Right atrium auricular region (tissue), 2 donors: ENCODE measurements at regions not wholly inside any gene's neighbourhood (a gene's known extent, or its start where the extent isn't known, plus 50 kb on each side); places are given as distances from the start of the nearest gene placed in this dataset.
"Not testable (repeated sequence)": the region's sequence is repeated elsewhere in the genome, so short reads cannot be mapped to it uniquely, and the experiment has no call there.

ENCODE experiments used
- DNase-seq: peaks from one replicate; pipeline ENCODE4 v3.0.0-alpha.2; 2019; ENCODE audit warnings: low spot score
- H3K27ac ChIP-seq, 2 donors: fragments of 200-600 bp; sonication (generic); 1 replicate in 1 of 2; 2 replicates in 1 of 2; pipeline ENCODE4 v1.5.1; 2016 to 2019
- H3K27me3 ChIP-seq, 2 donors: fragments of 200-600 bp; sonication (generic); one replicate each; pipeline versions ENCODE4 v1.5.1 to v1.6.0; 2017 to 2019
- H3K36me3 ChIP-seq: fragments of 200-600 bp; sonication (generic); one replicate; pipeline ENCODE4 v1.5.1; 2016
- H3K4me1 ChIP-seq, 2 donors: fragments of 200-600 bp; sonication (generic); one replicate each; pipeline versions ENCODE4 v1.5.1 to v1.6.0; 2017 to 2019
- H3K4me3 ChIP-seq, 2 donors: fragments of 200-600 bp; sonication (generic); 1 replicate in 1 of 2; 2 replicates in 1 of 2; pipeline ENCODE4 v1.5.1; 2017 to 2019; ENCODE audit warnings: mild to moderate bottlenecking in 1 of 2, moderate library complexity in 1 of 2
- H3K9me3 ChIP-seq, 2 donors: fragments of 200-600 bp; sonication (generic); one replicate each; pipeline ENCODE4 v1.5.1; 2019
- TF ChIP-seq, protein P1 (sequence below), 2 donors: fragments of 200-600 bp; sonication (generic); IDR thresholded peaks; one replicate each; pipeline ENCODE4 v1.5.1; 2019; ENCODE audit warnings: antibody characterized with exemption in 2 of 2

- no peak overlapping the region for H3K27ac ChIP-seq
- H3K27me3 ChIP-seq = no peaks in the 10 kb centered on the region
- H3K4me3 ChIP-seq = no peak overlapping the region
Observed at GRCh38 chr2:180890781-180891180, 89.6 kb upstream of the UBE2E3 start.

DNA sequence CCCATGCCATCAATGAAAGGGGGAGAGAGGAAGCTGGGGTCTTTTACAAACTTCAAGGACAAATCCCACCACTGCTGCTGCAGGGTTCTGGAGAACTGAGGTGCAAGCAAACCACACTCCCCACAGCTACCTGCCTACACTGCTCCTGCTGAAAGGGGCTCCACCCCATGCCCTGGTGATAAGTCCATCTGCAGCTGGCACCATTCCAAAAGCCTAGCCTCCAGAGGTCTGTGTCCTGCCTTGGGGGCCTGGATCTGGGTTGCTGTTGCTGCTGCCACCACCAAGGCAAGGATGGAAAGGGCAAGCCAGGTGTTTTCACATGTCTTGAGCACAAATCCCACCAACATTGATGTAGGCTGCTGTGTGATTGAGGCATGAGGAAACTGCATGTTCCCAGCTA, 97.4 kb upstream of the UBE2E3 start:
- Histone ChIP-seq H3K4me3 (no peak overlapping the region), H3K27me3 (no peaks in the 10 kb centered on the region), H3K27ac (no peak overlapping the region), H3K36me3 (no peaks in the 10 kb centered on the region), H3K9me3 (peaks cover 0 to 14% of the 10 kb centered on the region in 2 donors), H3K4me1 (no peaks in the 10 kb centered on the region)
- TF ChIP-seq, protein P1, sequence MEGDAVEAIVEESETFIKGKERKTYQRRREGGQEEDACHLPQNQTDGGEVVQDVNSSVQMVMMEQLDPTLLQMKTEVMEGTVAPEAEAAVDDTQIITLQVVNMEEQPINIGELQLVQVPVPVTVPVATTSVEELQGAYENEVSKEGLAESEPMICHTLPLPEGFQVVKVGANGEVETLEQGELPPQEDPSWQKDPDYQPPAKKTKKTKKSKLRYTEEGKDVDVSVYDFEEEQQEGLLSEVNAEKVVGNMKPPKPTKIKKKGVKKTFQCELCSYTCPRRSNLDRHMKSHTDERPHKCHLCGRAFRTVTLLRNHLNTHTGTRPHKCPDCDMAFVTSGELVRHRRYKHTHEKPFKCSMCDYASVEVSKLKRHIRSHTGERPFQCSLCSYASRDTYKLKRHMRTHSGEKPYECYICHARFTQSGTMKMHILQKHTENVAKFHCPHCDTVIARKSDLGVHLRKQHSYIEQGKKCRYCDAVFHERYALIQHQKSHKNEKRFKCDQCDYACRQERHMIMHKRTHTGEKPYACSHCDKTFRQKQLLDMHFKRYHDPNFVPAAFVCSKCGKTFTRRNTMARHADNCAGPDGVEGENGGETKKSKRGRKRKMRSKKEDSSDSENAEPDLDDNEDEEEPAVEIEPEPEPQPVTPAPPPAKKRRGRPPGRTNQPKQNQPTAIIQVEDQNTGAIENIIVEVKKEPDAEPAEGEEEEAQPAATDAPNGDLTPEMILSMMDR (IDR thresholded peaks at IDR 0.05) = no peak
- no peak for DNase-seq

More at GRCh38 chr2:180890781-180891180, 89.6 kb upstream of the UBE2E3 start:
- Histone ChIP-seq H3K9me3 (no peaks in the 10 kb centered on the region), H3K4me1 (no peaks in the 10 kb centered on the region), H3K36me3 (no peaks in the 10 kb centered on the region)
- no peak for DNase-seq
- TF ChIP-seq, protein P1 (IDR thresholded peaks at IDR 0.05) = no peak

GRCh38 chr2:180876506-180876905, 103.9 kb upstream of the UBE2E3 start:
- H3K4me3 ChIP-seq = no peak overlapping the region
- H3K36me3 ChIP-seq = no peaks in the 10 kb centered on the region
- TF ChIP-seq, protein P1 (IDR thresholded peaks at IDR 0.05) = no peak
- no peak overlapping the region for H3K27ac ChIP-seq
- DNase-seq = no peak
- H3K9me3 ChIP-seq = peaks cover 0 to 12% of the 10 kb centered on the region in 2 donors
- H3K27me3 ChIP-seq = no peaks in the 10 kb centered on the region
- H3K4me1 ChIP-seq = no peaks in the 10 kb centered on the region

- no peaks in the 10 kb centered on the region for H3K4me1 ChIP-seq
- no peak for DNase-seq
- no peaks in the 10 kb centered on the region for H3K27me3 ChIP-seq
- no peak overlapping the region for H3K4me3 ChIP-seq
- no peak overlapping the region for H3K27ac ChIP-seq
- TF ChIP-seq, protein P1 (IDR thresholded peaks at IDR 0.05) = no peak
- peaks cover 0 to 12% of the 10 kb centered on the region in 2 donors for H3K9me3 ChIP-seq
- H3K36me3 ChIP-seq = no peaks in the 10 kb centered on the region
Observed at GRCh38 chr2:180873219-180873618, 107.2 kb upstream of the UBE2E3 start.

GRCh38 chr2:180872781-180873180, 107.6 kb upstream of the UBE2E3 start:
- not testable (repeated sequence) for H3K27ac ChIP-seq, DNase-seq, H3K36me3 ChIP-seq, H3K27me3 ChIP-seq, H3K4me1 ChIP-seq, H3K4me3 ChIP-seq
- peaks cover 0 to 11% of the 10 kb centered on the region in 2 donors for H3K9me3 ChIP-seq

- TF ChIP-seq, protein P1 (IDR thresholded peaks at IDR 0.05) = no peak
- no peak for DNase-seq
- no peaks in the 10 kb centered on the region for H3K36me3 ChIP-seq
- H3K4me3 ChIP-seq = no peak overlapping the region
- H3K4me1 ChIP-seq = no peaks in the 10 kb centered on the region
- no peak overlapping the region for H3K27ac ChIP-seq
- no peaks in the 10 kb centered on the region for H3K27me3 ChIP-seq
- peaks cover 0 to 5% of the 10 kb centered on the region in 2 donors for H3K9me3 ChIP-seq
Observed at GRCh38 chr2:180872255-180872654, 108.2 kb upstream of the UBE2E3 start.
